PC-3 (cell line): ENCODE measurements at regions not wholly inside any gene's neighbourhood (a gene's known extent, or its start where the extent isn't known, plus 50 kb on each side); places are given as distances from the start of the nearest gene placed in this dataset.

Experiments used
- ATAC-seq: fragments of 200-7000 bp; cut with Tn5 transposase; 2 replicates; pipeline ENCODE4 v1.9.1; 2020; ENCODE audit warnings: mild to moderate bottlenecking, moderate library complexity
- BruUV-seq: library from RNA; stranded (reverse); fragments of 400-500 nt; replicated peaks from 2 replicates; lab custom pipeline; 2021; lab: Mats Ljungman, UMichigan
- CTCF ChIA-PET: fragments of 300-600 bp; sonication (Branson Sonifier 250); formaldehyde crosslinking; loops from one replicate; lab custom pipeline; 2022; ENCODE audit warnings: antibody characterized with exemption; lab: Charles Lee
- POLR2A ChIA-PET: fragments of 300-600 bp; sonication (Branson Sonifier 250); formaldehyde crosslinking; loops from one replicate; lab custom pipeline; 2022; ENCODE audit warnings: antibody characterized with exemption; ENCODE audit not compliant: unreplicated experiment; lab: Charles Lee
- DNase-seq: peaks from one replicate; pipeline ENCODE4 v3.0.0-alpha.2; 2015
- H2AFZ ChIP-seq: fragments of 300-600 bp; sonication (generic); 2 replicates; pipeline ENCODE4 v1.6.0; 2016; ENCODE audit warnings: antibody characterized with exemption, low read length
- H3F3A ChIP-seq: fragments of 300-600 bp; sonication (generic); one replicate; pipeline ENCODE4 v1.6.0; 2017; ENCODE audit warnings: antibody characterized with exemption, low read length, control low read depth, mild to moderate bottlenecking; ENCODE audit not compliant: unreplicated experiment
- H3K27ac ChIP-seq: fragments of 300-600 bp; sonication (generic); 2 replicates; pipeline ENCODE4 v1.5.1; 2016; ENCODE audit warnings: mild to moderate bottlenecking, low read length
- H3K27me3 ChIP-seq: fragments of 300-600 bp; sonication (generic); 2 replicates; pipeline ENCODE4 v1.6.1; 2016; ENCODE audit warnings: low read length, mixed read lengths
- H3K36me3 ChIP-seq: fragments of 300-600 bp; sonication (generic); 2 replicates; pipeline ENCODE4 v1.6.1; 2016; ENCODE audit warnings: low read depth, mixed run types, low read length, mixed read lengths
- H3K4me1 ChIP-seq: fragments of 300-600 bp; sonication (generic); 2 replicates; pipeline ENCODE4 v1.5.1; 2016; ENCODE audit warnings: low read length; ENCODE audit not compliant: insufficient read depth
- H3K4me2 ChIP-seq: fragments of 300-600 bp; sonication (generic); 2 replicates; pipeline ENCODE4 v1.6.0; 2016; ENCODE audit warnings: low read length
- H3K4me3 ChIP-seq: fragments of 300-600 bp; sonication (generic); 2 replicates; pipeline ENCODE4 v1.5.1; 2016; ENCODE audit warnings: mild to moderate bottlenecking, low read length, mixed read lengths
- H3K79me2 ChIP-seq: fragments of 300-600 bp; sonication (generic); 2 replicates; pipeline ENCODE4 v1.6.1; 2017; ENCODE audit warnings: low read length, mixed read lengths
- H3K9ac ChIP-seq: fragments of 300-600 bp; sonication (generic); 2 replicates; pipeline ENCODE4 v1.6.0; 2016; ENCODE audit warnings: mild to moderate bottlenecking, low read length
- H3K9me2 ChIP-seq: fragments of 300-600 bp; sonication (generic); replicated peaks from 2 replicates; pipeline ENCODE4 v1.6.1; 2016; ENCODE audit warnings: mixed run types, low read length, mixed read lengths
- H3K9me3 ChIP-seq: fragments of 300-600 bp; sonication (generic); 2 replicates; pipeline ENCODE4 v1.6.1; 2016; ENCODE audit warnings: low read length, mixed read lengths
- H4K20me1 ChIP-seq: fragments of 300-600 bp; sonication (generic); 2 replicates; pipeline ENCODE4 v1.6.1; 2016; ENCODE audit warnings: low read length, mixed read lengths
- CTCF ChIP-seq: fragments of 300-600 bp; sonication (generic); conservative IDR thresholded peaks from 2 replicates; pipeline ENCODE4 v1.5.1; 2017; ENCODE audit warnings: antibody characterized with exemption, low read depth, mild to moderate bottlenecking, low read length
- EZH2 ChIP-seq: fragments of 300-600 bp; sonication (generic); IDR thresholded peaks from one replicate; pipeline ENCODE4 v1.6.1; 2017; ENCODE audit warnings: antibody characterized with exemption, mild to moderate bottlenecking, low read length; ENCODE audit not compliant: unreplicated experiment
- EZH2phosphoT487 ChIP-seq: fragments of 300-600 bp; sonication (generic); IDR thresholded peaks from 2 replicates; pipeline ENCODE4 v1.6.1; 2018; ENCODE audit warnings: mild to moderate bottlenecking, antibody characterized with exemption, low read length, borderline replicate concordance
- intact Hi-C: fragments of 100-400 bp; cut with micrococcal nuclease; formaldehyde crosslinking; loops from 2 replicates; pipeline ENCODE4 v1.9.0; 2023

DNA sequence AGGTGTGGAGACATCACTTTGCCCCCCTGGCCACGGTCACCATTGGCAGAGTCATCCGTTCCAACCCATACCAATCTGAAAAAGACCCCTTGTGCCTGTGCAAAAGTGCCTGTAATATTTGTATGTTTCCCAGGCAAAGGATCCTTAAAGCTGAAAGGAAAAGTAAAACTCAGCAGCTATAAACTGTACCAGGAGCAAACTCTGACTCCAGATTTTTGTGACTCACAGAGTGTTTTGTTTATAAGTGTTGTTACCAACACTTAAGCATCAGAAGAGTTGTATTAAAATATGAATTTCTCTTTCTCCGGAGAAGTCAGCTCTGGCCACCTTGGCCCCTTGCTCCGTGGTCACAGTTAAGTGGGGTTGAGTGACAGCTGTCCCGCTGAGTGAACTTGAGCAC lies 75.9 kb downstream of the IRX6 start:
- Histone ChIP-seq H3F3A (no peaks in the 10 kb centered on the region), H3K27ac (no peak overlapping the region), H3K9me3 (no peaks in the 10 kb centered on the region), H3K27me3 (peaks cover 20% of the 10 kb centered on the region; the same call in 1 of the 2 replicates), H4K20me1 (no peaks in the 10 kb centered on the region), H3K4me1 (no peaks in the 10 kb centered on the region), H3K36me3 (no peaks in the 10 kb centered on the region), H3K4me3 (no peak overlapping the region), H2AFZ (no peak overlapping the region), H3K9ac (no peak overlapping the region), H3K4me2 (no peak overlapping the region), H3K9me2 (no peaks in the 10 kb centered on the region), H3K79me2 (no peaks in the 10 kb centered on the region)
- no peak for ATAC-seq
- TF ChIP-seq CTCF = no peak
- no peak for TF ChIP-seq EZH2phosphoT487
- TF ChIP-seq EZH2 = no peak
- ChIA-PET CTCF (no interaction called here), POLR2A (no interaction called here)
- DNase-seq = no peak
- intact Hi-C loops = no loop called here
- BruUV-seq = no TSS peak

DNA sequence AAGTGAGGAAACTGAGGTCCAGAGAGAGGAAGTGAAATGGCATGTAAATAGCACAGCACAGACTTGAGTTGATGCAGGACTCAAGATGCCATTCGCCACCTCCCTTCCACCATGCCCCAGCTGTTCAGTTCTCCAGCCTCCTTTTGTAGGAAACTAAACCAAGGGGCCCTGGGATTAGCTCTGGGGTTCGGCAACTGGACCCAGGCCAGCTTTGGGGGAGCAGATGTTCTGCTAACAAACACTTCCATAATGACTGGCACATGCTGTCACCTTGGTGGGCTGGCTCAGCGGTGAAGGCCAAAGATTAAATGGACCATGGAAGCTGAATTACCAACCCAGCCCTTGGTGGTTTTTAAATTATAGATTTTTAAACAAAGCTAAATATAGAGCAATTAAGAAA lies 77.0 kb downstream of the IRX6 start:
- Histone ChIP-seq H3K4me3 (no peak overlapping the region), H3F3A (no peaks in the 10 kb centered on the region), H3K79me2 (no peaks in the 10 kb centered on the region), H3K4me2 (no peak overlapping the region), H3K9me3 (no peaks in the 10 kb centered on the region), H3K27ac (no peak overlapping the region), H4K20me1 (no peaks in the 10 kb centered on the region), H3K27me3 (peaks cover 20% of the 10 kb centered on the region; the same call in 1 of the 2 replicates), H2AFZ (no peak overlapping the region), H3K9me2 (no peaks in the 10 kb centered on the region), H3K4me1 (no peaks in the 10 kb centered on the region), H3K9ac (no peak overlapping the region), H3K36me3 (no peaks in the 10 kb centered on the region)
- CTCF ChIA-PET = no interaction called here
- no peak for DNase-seq
- TF ChIP-seq EZH2 (no peak), EZH2phosphoT487 (no peak), CTCF (no peak)
- no TSS peak for BruUV-seq
- intact Hi-C loops = no loop called here
- no peak for ATAC-seq
- POLR2A ChIA-PET = no interaction called here

GRCh38 chr16:55403464-55403863 lies 75.5 kb upstream of the MMP2 start:
- ChIA-PET POLR2A (no interaction called here), CTCF (no interaction called here)
- no peak overlapping the region for H2AFZ ChIP-seq
- no peak overlapping the region for H3K27ac ChIP-seq
- H3K9me2 ChIP-seq = no peaks in the 10 kb centered on the region
- TF ChIP-seq CTCF = no peak
- no peak for TF ChIP-seq EZH2phosphoT487
- no peak for TF ChIP-seq EZH2
- H3K4me3 ChIP-seq = no peak overlapping the region
- H3K4me2 ChIP-seq = no peak overlapping the region
- peaks cover 11% of the 10 kb centered on the region; the same call in 1 of the 2 replicates for H3K27me3 ChIP-seq
- DNase-seq = no peak
- no peaks in the 10 kb centered on the region for H3F3A ChIP-seq
- H4K20me1 ChIP-seq = no peaks in the 10 kb centered on the region
- no peak for ATAC-seq
- H3K9me3 ChIP-seq = no peaks in the 10 kb centered on the region
- intact Hi-C loops = no loop called here
- no peaks in the 10 kb centered on the region for H3K36me3 ChIP-seq
- H3K4me1 ChIP-seq = no peaks in the 10 kb centered on the region
- BruUV-seq = no TSS peak
- H3K79me2 ChIP-seq = no peaks in the 10 kb centered on the region
- H3K9ac ChIP-seq = no peak overlapping the region
